ENCODE measurements at regions not wholly inside any gene's neighbourhood (a gene's known extent, or its start where the extent isn't known, plus 50 kb on each side); places are given as distances from the start of the nearest gene placed in this dataset.

- TF ChIP-seq, protein P1, sequence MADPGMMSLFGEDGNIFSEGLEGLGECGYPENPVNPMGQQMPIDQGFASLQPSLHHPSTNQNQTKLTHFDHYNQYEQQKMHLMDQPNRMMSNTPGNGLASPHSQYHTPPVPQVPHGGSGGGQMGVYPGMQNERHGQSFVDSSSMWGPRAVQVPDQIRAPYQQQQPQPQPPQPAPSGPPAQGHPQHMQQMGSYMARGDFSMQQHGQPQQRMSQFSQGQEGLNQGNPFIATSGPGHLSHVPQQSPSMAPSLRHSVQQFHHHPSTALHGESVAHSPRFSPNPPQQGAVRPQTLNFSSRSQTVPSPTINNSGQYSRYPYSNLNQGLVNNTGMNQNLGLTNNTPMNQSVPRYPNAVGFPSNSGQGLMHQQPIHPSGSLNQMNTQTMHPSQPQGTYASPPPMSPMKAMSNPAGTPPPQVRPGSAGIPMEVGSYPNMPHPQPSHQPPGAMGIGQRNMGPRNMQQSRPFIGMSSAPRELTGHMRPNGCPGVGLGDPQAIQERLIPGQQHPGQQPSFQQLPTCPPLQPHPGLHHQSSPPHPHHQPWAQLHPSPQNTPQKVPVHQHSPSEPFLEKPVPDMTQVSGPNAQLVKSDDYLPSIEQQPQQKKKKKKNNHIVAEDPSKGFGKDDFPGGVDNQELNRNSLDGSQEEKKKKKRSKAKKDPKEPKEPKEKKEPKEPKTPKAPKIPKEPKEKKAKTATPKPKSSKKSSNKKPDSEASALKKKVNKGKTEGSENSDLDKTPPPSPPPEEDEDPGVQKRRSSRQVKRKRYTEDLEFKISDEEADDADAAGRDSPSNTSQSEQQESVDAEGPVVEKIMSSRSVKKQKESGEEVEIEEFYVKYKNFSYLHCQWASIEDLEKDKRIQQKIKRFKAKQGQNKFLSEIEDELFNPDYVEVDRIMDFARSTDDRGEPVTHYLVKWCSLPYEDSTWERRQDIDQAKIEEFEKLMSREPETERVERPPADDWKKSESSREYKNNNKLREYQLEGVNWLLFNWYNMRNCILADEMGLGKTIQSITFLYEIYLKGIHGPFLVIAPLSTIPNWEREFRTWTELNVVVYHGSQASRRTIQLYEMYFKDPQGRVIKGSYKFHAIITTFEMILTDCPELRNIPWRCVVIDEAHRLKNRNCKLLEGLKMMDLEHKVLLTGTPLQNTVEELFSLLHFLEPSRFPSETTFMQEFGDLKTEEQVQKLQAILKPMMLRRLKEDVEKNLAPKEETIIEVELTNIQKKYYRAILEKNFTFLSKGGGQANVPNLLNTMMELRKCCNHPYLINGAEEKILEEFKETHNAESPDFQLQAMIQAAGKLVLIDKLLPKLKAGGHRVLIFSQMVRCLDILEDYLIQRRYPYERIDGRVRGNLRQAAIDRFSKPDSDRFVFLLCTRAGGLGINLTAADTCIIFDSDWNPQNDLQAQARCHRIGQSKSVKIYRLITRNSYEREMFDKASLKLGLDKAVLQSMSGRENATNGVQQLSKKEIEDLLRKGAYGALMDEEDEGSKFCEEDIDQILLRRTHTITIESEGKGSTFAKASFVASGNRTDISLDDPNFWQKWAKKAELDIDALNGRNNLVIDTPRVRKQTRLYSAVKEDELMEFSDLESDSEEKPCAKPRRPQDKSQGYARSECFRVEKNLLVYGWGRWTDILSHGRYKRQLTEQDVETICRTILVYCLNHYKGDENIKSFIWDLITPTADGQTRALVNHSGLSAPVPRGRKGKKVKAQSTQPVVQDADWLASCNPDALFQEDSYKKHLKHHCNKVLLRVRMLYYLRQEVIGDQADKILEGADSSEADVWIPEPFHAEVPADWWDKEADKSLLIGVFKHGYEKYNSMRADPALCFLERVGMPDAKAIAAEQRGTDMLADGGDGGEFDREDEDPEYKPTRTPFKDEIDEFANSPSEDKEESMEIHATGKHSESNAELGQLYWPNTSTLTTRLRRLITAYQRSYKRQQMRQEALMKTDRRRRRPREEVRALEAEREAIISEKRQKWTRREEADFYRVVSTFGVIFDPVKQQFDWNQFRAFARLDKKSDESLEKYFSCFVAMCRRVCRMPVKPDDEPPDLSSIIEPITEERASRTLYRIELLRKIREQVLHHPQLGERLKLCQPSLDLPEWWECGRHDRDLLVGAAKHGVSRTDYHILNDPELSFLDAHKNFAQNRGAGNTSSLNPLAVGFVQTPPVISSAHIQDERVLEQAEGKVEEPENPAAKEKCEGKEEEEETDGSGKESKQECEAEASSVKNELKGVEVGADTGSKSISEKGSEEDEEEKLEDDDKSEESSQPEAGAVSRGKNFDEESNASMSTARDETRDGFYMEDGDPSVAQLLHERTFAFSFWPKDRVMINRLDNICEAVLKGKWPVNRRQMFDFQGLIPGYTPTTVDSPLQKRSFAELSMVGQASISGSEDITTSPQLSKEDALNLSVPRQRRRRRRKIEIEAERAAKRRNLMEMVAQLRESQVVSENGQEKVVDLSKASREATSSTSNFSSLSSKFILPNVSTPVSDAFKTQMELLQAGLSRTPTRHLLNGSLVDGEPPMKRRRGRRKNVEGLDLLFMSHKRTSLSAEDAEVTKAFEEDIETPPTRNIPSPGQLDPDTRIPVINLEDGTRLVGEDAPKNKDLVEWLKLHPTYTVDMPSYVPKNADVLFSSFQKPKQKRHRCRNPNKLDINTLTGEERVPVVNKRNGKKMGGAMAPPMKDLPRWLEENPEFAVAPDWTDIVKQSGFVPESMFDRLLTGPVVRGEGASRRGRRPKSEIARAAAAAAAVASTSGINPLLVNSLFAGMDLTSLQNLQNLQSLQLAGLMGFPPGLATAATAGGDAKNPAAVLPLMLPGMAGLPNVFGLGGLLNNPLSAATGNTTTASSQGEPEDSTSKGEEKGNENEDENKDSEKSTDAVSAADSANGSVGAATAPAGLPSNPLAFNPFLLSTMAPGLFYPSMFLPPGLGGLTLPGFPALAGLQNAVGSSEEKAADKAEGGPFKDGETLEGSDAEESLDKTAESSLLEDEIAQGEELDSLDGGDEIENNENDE (IDR thresholded peaks at IDR 0.05; ENCODE audit: insufficient replicate concordance, low read length), result no peak
- TF ChIP-seq KDM1A (IDR thresholded peaks at IDR 0.05; ENCODE audit: borderline replicate concordance, low read length), result no peak
Measured at GRCh38 chr4:13721894-13722293, 94.4 kb upstream of the BOD1L1 start (continued).

Data from H1 (cell line).